Thyroid gland (tissue), 4 donors: ENCODE measurements at regions not wholly inside any gene's neighbourhood (a gene's known extent, or its start where the extent isn't known, plus 50 kb on each side); places are given as distances from the start of the nearest gene placed in this dataset.
"Not testable (repeated sequence)": the region's sequence is repeated elsewhere in the genome, so short reads cannot be mapped to it uniquely, and the experiment has no call there.

ENCODE experiments used
- POLR2A ChIP-seq, 2 donors: fragments of 450-650 bp; IDR thresholded peaks; one replicate each; pipeline ENCODE4 v1.6.1; 2017; ENCODE audit warnings: antibody characterized with exemption in 2 of 2, mild to moderate bottlenecking in 2 of 2, moderate library complexity in 1 of 2
- TF ChIP-seq, protein P1 (sequence below), 6 experiments: fragments of 200-600 bp in 3 of 6; fragments of 450-650 bp in 3 of 6; sonication (generic) in 3 of 6; IDR thresholded peaks; one replicate each; pipeline ENCODE4 v1.5.1; 2016 to 2019; ENCODE audit warnings: antibody characterized with exemption in 6 of 6, mild to moderate bottlenecking in 2 of 6, inconsistent platforms in 1 of 6, moderate library complexity in 1 of 6

DNA sequence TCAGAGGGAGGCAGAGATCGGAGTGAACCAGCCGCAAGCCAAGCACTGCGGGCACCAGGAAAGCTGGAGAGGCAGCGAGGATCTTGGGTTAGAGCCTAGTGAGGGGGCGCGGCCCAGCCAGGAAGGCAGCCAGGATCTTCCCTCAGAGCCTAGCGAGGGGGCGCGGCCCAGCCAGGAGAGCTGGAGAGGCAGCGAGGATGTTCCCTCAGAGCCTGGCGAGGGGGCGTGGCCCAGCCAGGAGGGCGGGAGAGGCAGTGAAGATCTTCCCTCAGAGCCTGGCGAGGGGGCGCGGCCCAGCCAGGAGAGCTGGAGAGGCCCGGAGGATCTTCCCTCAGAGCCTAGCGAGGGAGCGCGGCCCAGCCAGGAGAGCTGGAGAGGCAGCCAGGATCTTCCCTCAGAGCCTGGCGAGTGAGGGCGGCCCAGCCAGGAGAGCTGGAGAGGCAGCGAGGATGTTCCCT, 62.7 kb upstream of the TMEM18 start:
- TF ChIP-seq, protein P1, sequence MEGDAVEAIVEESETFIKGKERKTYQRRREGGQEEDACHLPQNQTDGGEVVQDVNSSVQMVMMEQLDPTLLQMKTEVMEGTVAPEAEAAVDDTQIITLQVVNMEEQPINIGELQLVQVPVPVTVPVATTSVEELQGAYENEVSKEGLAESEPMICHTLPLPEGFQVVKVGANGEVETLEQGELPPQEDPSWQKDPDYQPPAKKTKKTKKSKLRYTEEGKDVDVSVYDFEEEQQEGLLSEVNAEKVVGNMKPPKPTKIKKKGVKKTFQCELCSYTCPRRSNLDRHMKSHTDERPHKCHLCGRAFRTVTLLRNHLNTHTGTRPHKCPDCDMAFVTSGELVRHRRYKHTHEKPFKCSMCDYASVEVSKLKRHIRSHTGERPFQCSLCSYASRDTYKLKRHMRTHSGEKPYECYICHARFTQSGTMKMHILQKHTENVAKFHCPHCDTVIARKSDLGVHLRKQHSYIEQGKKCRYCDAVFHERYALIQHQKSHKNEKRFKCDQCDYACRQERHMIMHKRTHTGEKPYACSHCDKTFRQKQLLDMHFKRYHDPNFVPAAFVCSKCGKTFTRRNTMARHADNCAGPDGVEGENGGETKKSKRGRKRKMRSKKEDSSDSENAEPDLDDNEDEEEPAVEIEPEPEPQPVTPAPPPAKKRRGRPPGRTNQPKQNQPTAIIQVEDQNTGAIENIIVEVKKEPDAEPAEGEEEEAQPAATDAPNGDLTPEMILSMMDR (IDR thresholded peaks at IDR 0.05), result not testable (repeated sequence)
- TF ChIP-seq POLR2A (IDR thresholded peaks at IDR 0.05), result not testable (repeated sequence)
